GM23338 (cell line): ENCODE measurements at regions not wholly inside any gene's neighbourhood (a gene's known extent, or its start where the extent isn't known, plus 50 kb on each side); places are given as distances from the start of the nearest gene placed in this dataset.

Experiments used
- ATAC-seq: fragments of 200-7000 bp; cut with Tn5 transposase; 3 replicates; pipeline ENCODE4 v1.9.1; 2020
- DNase-seq: peaks from one replicate; pipeline ENCODE4 v3.0.0-alpha.2; 2015; ENCODE audit warnings: low spot score
- H2AFZ ChIP-seq: fragments of 200-600 bp; sonication (generic); 2 replicates; pipeline ENCODE4 v1.8.0; 2016; ENCODE audit warnings: antibody characterized with exemption, mild to moderate bottlenecking, moderate library complexity
- H3F3A ChIP-seq: fragments of 200-600 bp; sonication (generic); replicated peaks from 2 replicates; pipeline ENCODE4 v1.8.0; 2017; ENCODE audit warnings: antibody characterized with exemption, mixed run types, low read depth
- H3K27ac ChIP-seq: fragments of 200-600 bp; sonication (generic); 2 replicates; pipeline ENCODE4 v1.6.1; 2016; ENCODE audit warnings: low read depth
- H3K27me3 ChIP-seq: fragments of 200-600 bp; sonication (generic); 2 replicates; pipeline ENCODE4 v1.8.0; 2016; ENCODE audit warnings: mild to moderate bottlenecking, mixed run types, moderate library complexity; ENCODE audit not compliant: insufficient read depth
- H3K36me3 ChIP-seq: fragments of 200-600 bp; sonication (generic); 2 replicates; pipeline ENCODE4 v1.8.0; 2016; ENCODE audit warnings: mild to moderate bottlenecking; ENCODE audit not compliant: insufficient read depth
- H3K4me1 ChIP-seq: fragments of 200-600 bp; sonication (generic); 2 replicates; pipeline ENCODE4 v1.8.0; 2016; ENCODE audit warnings: mild to moderate bottlenecking, moderate library complexity; ENCODE audit not compliant: insufficient read depth
- H3K4me2 ChIP-seq: fragments of 200-600 bp; sonication (generic); 2 replicates; pipeline ENCODE4 v1.7.1; 2017; ENCODE audit warnings: mixed run types
- H3K4me3 ChIP-seq: fragments of 200-600 bp; sonication (generic); 2 replicates; pipeline ENCODE4 v1.6.1; 2016; ENCODE audit warnings: mixed run types
- H3K79me2 ChIP-seq: fragments of 200-600 bp; sonication (generic); replicated peaks from 2 replicates; pipeline ENCODE4 v1.8.0; 2017; ENCODE audit warnings: mild to moderate bottlenecking; ENCODE audit not compliant: insufficient read depth
- H3K9me2 ChIP-seq: fragments of 200-600 bp; sonication (generic); 2 replicates; pipeline ENCODE4 v1.8.0; 2017; ENCODE audit not compliant: insufficient read depth
- H4K20me1 ChIP-seq: fragments of 200-600 bp; sonication (generic); replicated peaks from 2 replicates; pipeline ENCODE4 v1.8.0; 2017; ENCODE audit warnings: mild to moderate bottlenecking; ENCODE audit not compliant: insufficient read depth
- H3K27ac Mint-ChIP-seq: 2 replicates; pipeline ENCODE4 v1.8.0; 2020; ENCODE audit warnings: inconsistent platforms, mild to moderate bottlenecking, moderate library complexity, mixed read lengths
- H3K27me3 Mint-ChIP-seq: 3 replicates; pipeline ENCODE4 v1.8.0; 2022; ENCODE audit warnings: low read depth, mild to moderate bottlenecking, moderate library complexity, mixed read lengths, inconsistent platforms; ENCODE audit not compliant: insufficient read depth, poor library complexity
- H3K36me3 Mint-ChIP-seq: 3 replicates; pipeline ENCODE4 v1.8.0; 2021; ENCODE audit warnings: low read depth, mild to moderate bottlenecking, inconsistent platforms, moderate library complexity, mixed read lengths
- H3K4me1 Mint-ChIP-seq: 3 replicates; pipeline ENCODE4 v1.8.0; 2020; ENCODE audit warnings: mild to moderate bottlenecking, inconsistent platforms, mixed read lengths
- H3K4me3 Mint-ChIP-seq: 3 replicates; pipeline ENCODE4 v1.8.0; 2021; ENCODE audit warnings: moderate library complexity, mild to moderate bottlenecking, inconsistent platforms, mixed read lengths
- H3K9me3 Mint-ChIP-seq: 3 replicates; pipeline ENCODE4 v1.8.0; 2020; ENCODE audit warnings: moderate library complexity, mild to moderate bottlenecking, inconsistent platforms, mixed read lengths
- CREB1 ChIP-seq: fragments of 250-450 bp; sonication (Bioruptor Pico); IDR thresholded peaks from 2 replicates; pipeline ENCODE4 v1.5.0; 2020; ENCODE audit warnings: low read depth, mild to moderate bottlenecking, moderate library complexity
- CTCF ChIP-seq, 2 experiments: fragments of 200-600 bp in 1 of 2; sonication (generic) in 1 of 2; conservative IDR thresholded peaks; 2 replicates each; pipeline versions ENCODE4 v1.5.1 to v1.6.1; 2016 to 2017; ENCODE audit warnings: antibody characterized with exemption in 2 of 2, low read depth in 2 of 2, mild to moderate bottlenecking in 2 of 2, moderate library complexity in 1 of 2
- EZH2 ChIP-seq: fragments of 200-600 bp; sonication (generic); IDR thresholded peaks from one replicate; pipeline ENCODE4 v1.8.0; 2017; ENCODE audit warnings: antibody characterized with exemption, mild to moderate bottlenecking, low read depth; ENCODE audit not compliant: unreplicated experiment
- EZH2phosphoT487 ChIP-seq: fragments of 200-600 bp; sonication (generic); IDR thresholded peaks from one replicate; pipeline ENCODE4 v1.8.1; 2018; ENCODE audit warnings: antibody characterized with exemption; ENCODE audit not compliant: unreplicated experiment
- NANOG ChIP-seq: IDR thresholded peaks from 2 replicates; pipeline ENCODE4 v1.6.1; 2016; ENCODE audit warnings: antibody characterized with exemption, borderline replicate concordance
- POLR2AphosphoS5 ChIP-seq: IDR thresholded peaks from 2 replicates; pipeline ENCODE4 v1.6.1; 2016; ENCODE audit warnings: antibody characterized with exemption, low read depth
- ZNF114 ChIP-seq: fragments of 250-450 bp; sonication (Bioruptor Pico); IDR thresholded peaks from 2 replicates; pipeline ENCODE4 v1.5.0; 2020; ENCODE audit warnings: mild to moderate bottlenecking, moderate library complexity
- ZNF462 ChIP-seq: fragments of 250-450 bp; sonication (Bioruptor Pico); IDR thresholded peaks from 2 replicates; pipeline ENCODE4 v1.5.0; 2020; ENCODE audit warnings: mild to moderate bottlenecking, moderate library complexity
- TF ChIP-seq, protein P1 (sequence below): IDR thresholded peaks from 2 replicates; pipeline ENCODE4 v1.6.1; 2016; ENCODE audit warnings: antibody characterized with exemption

GRCh38 chr4:26136615-26137014 lies 184.2 kb upstream of the RBPJ start:
- Histone ChIP-seq H3K36me3 (no peaks in the 10 kb centered on the region), H3K4me1 (peaks cover 3% of the 10 kb centered on the region; the same call in 1 of the 2 replicates), H4K20me1 (no peaks in the 10 kb centered on the region), H3K27ac (no peak overlapping the region), H3K79me2 (no peaks in the 10 kb centered on the region), H3K9me2 (peaks cover 9% of the 10 kb centered on the region; the same call in 1 of the 2 replicates), H3F3A (no peaks in the 10 kb centered on the region), H2AFZ (no peak overlapping the region), H3K4me2 (no peak overlapping the region), H3K4me3 (no peak overlapping the region), H3K27me3 (no peaks in the 10 kb centered on the region)
- DNase-seq (no peak), ATAC-seq (no peak)
- Mint-ChIP-seq H3K4me3 (no peak overlapping the region), H3K27me3 (peaks cover 3% of the 10 kb centered on the region), H3K27ac (no peak overlapping the region), H3K36me3 (no peaks in the 10 kb centered on the region; the same call in 2 of the 3 replicates), H3K4me1 (peaks cover 6% of the 10 kb centered on the region; the same call in 2 of the 3 replicates), H3K9me3 (no peaks in the 10 kb centered on the region; the same call in 2 of the 3 replicates)
- TF ChIP-seq ZNF462 (CRISPR knock-in tag) = no peak
- no peak for TF ChIP-seq NANOG
- TF ChIP-seq CREB1 (CRISPR knock-in tag) = no peak
- TF ChIP-seq EZH2 = no peak
- no peak for TF ChIP-seq POLR2AphosphoS5

DNA sequence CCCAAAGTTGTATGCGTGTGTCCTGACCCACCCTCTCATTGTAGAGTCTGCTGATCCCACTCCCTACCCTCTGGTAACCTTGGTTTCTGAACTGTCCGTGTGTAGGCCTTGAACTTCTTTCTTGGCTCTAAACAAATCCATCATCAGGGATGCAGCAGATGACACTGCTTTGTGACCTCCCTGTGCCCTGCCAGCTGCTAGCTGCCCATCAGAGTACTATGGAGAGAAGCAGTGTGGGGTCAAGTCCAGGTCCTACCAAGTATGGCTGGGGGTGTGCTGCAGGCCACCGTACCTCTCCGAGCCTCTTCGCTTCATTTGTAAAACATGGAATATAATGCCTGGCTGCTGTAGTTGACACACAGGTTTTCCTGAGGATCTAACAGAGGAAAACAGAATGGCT lies 183.5 kb upstream of the RBPJ start:
- Histone ChIP-seq H3K79me2 (no peaks in the 10 kb centered on the region), H3K27me3 (no peaks in the 10 kb centered on the region), H3K27ac (no peak overlapping the region), H3K9me2 (peaks cover 13% of the 10 kb centered on the region; the same call in 1 of the 2 replicates), H3K4me2 (no peak overlapping the region), H3K36me3 (no peaks in the 10 kb centered on the region), H3K4me1 (peaks cover 8% of the 10 kb centered on the region; the same call in 1 of the 2 replicates), H4K20me1 (no peaks in the 10 kb centered on the region), H3K4me3 (no peak overlapping the region), H3F3A (no peaks in the 10 kb centered on the region), H2AFZ (no peak overlapping the region)
- no peak for ATAC-seq
- Mint-ChIP-seq H3K36me3 (no peaks in the 10 kb centered on the region; the same call in 2 of the 3 replicates), H3K9me3 (no peaks in the 10 kb centered on the region; the same call in 2 of the 3 replicates), H3K4me3 (no peak overlapping the region), H3K27ac (no peak overlapping the region), H3K27me3 (peaks cover 4% of the 10 kb centered on the region), H3K4me1 (peaks cover 8% of the 10 kb centered on the region; the same call in 2 of the 3 replicates)
- DNase-seq = no peak
- no peak for TF ChIP-seq EZH2phosphoT487
- no peak for TF ChIP-seq CTCF (conservative IDR thresholded peaks at IDR 0.05; ENCODE audit: low read depth in 2 of 2)
- TF ChIP-seq POLR2AphosphoS5 = no peak
- no peak for TF ChIP-seq ZNF114 (CRISPR knock-in tag)
- TF ChIP-seq CREB1 (CRISPR knock-in tag) = no peak
- TF ChIP-seq, protein P1, sequence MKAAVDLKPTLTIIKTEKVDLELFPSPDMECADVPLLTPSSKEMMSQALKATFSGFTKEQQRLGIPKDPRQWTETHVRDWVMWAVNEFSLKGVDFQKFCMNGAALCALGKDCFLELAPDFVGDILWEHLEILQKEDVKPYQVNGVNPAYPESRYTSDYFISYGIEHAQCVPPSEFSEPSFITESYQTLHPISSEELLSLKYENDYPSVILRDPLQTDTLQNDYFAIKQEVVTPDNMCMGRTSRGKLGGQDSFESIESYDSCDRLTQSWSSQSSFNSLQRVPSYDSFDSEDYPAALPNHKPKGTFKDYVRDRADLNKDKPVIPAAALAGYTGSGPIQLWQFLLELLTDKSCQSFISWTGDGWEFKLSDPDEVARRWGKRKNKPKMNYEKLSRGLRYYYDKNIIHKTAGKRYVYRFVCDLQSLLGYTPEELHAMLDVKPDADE = no peak
